Heart left ventricle (tissue), 13 donors: ENCODE measurements at regions not wholly inside any gene's neighbourhood (a gene's known extent, or its start where the extent isn't known, plus 50 kb on each side); places are given as distances from the start of the nearest gene placed in this dataset.

Source experiments
- CTCF ChIP-seq, 12 donors: fragments of 200-600 bp; sonication (generic) in 4 of 12; IDR thresholded peaks; one replicate each; pipeline versions ENCODE4 v1.5.0 to v1.8.0; 2018 to 2022; ENCODE audit warnings: antibody characterized with exemption in 12 of 12, mild to moderate bottlenecking in 5 of 12
- POLR2A ChIP-seq, 2 donors: fragments of 450-650 bp; IDR thresholded peaks; one replicate each; pipeline ENCODE4 v1.6.1; 2017; ENCODE audit warnings: antibody characterized with exemption in 2 of 2, mild to moderate bottlenecking in 2 of 2, moderate library complexity in 2 of 2
- donor health status: ischemic (EF 13 %, LVEDD 7.1; RV severe dilation, severe dysfunction).
- donor health status: DM: no; HTN: yes; CAD: no.
- donor health status: DM: no; HTN: no; CAD: no.
- donor health status: ischemic (EF 25% LVEDD 6.9; RV normal size, moderate dysfunction).
- donor health status: ischemic (EF 25% LVEDD 5.7; RV mildly dilated, moderate dysfunction).
- donor health status: ischemic (EF 35%, LVEDD 5.7; RV mildly dilated, moderate dysfunction).
- donor health status: nonischemic (EF 11% LVEDD 7.7; RV severe dilation, severe dysfunction).
- donor health status: DM: yes; HTN: yes; CAD: no.
- donor health status: PGD.
- donor health status: ischemic (EF 29% LVEDD 5.4; RV normal size, mild dysfunction).
- donor health status: nonischemic (EF 23%, LVEDD 6.1; RV moderate dilation, normal function).

DNA sequence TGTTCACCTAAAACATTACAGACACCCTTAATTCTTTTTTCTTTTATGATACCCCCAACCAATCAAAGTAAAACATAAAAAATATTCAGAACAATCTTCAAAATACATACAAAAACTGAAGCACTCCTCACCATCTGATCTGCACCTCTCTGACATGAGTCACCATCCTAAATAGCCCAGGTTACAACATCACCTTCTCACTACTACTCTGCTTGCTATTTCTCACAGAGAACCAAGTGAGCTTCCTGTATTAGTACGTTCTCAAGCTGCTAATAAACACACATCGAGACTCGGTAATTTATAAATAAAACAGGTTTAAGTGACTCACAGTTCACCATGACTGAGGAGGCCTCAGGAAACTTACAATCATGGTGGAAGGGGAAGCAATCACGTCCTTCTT lies 183.5 kb downstream of the CBLN2 start:
- TF ChIP-seq POLR2A (IDR thresholded peaks at IDR 0.05) (no peak), CTCF (IDR thresholded peaks at IDR 0.05) (no peak)
